ENCODE measurements at regions not wholly inside any gene's neighbourhood (a gene's known extent, or its start where the extent isn't known, plus 50 kb on each side); places are given as distances from the start of the nearest gene placed in this dataset.
"Not testable (repeated sequence)": the region's sequence is repeated elsewhere in the genome, so short reads cannot be mapped to it uniquely, and the experiment has no call there.

- no peaks in the 10 kb centered on the region for H3K4me1 ChIP-seq
- in situ Hi-C loops (cut with MboI; ENCODE audit: low sequenced_read_pairs) = no loop called here
- H3K36me3 ChIP-seq (replicated peaks) = no peaks in the 10 kb centered on the region
- peak; percentile 27 to 31 for DNase-seq (ENCODE audit: low spot score in 2 of 2)
- H3K9me3 ChIP-seq = no peaks in the 10 kb centered on the region
- H3K4me3 ChIP-seq = no peak overlapping the region
- H3K27me3 ChIP-seq (ENCODE audit: low read depth) = peaks cover 3% of the 10 kb centered on the region; the same call in 1 of the 2 replicates
Observed at GRCh38 chr4:77358315-77358928, 201.4 kb downstream of the CCNG2 start.

GRCh38 chr4:77360451-77360850 is 203.4 kb downstream of the CCNG2 start:
- peaks cover 3% of the 10 kb centered on the region; the same call in 1 of the 2 replicates for H3K27me3 ChIP-seq (ENCODE audit: low read depth)
- DNase-seq (ENCODE audit: low spot score in 2 of 2) = no peak
- no peaks in the 10 kb centered on the region for H3K4me1 ChIP-seq
- no peak overlapping the region for H3K4me3 ChIP-seq
- in situ Hi-C loops (cut with MboI; ENCODE audit: low sequenced_read_pairs) = no loop called here
- no peaks in the 10 kb centered on the region for H3K9me3 ChIP-seq
- no peaks in the 10 kb centered on the region for H3K36me3 ChIP-seq (replicated peaks)

- H3K4me3 ChIP-seq; H3K36me3 ChIP-seq (replicated peaks); in situ Hi-C loops (cut with MboI; ENCODE audit: low sequenced_read_pairs); H3K27me3 ChIP-seq (ENCODE audit: low read depth); H3K4me1 ChIP-seq; H3K9me3 ChIP-seq; DNase-seq (ENCODE audit: low spot score in 2 of 2): not testable (repeated sequence)
Observed at GRCh38 chr4:77366876-77367275, 209.9 kb downstream of the CCNG2 start.

GRCh38 chr4:77367638-77368037 is 210.6 kb downstream of the CCNG2 start:
- in situ Hi-C loops (cut with MboI; ENCODE audit: low sequenced_read_pairs) = no loop called here
- DNase-seq (ENCODE audit: low spot score in 2 of 2) = no peak
- Histone ChIP-seq H3K36me3 (replicated peaks) (no peaks in the 10 kb centered on the region), H3K4me3 (no peak overlapping the region), H3K27me3 (ENCODE audit: low read depth) (peaks cover 4% of the 10 kb centered on the region; the same call in 1 of the 2 replicates), H3K9me3 (no peaks in the 10 kb centered on the region), H3K4me1 (no peaks in the 10 kb centered on the region)

- Histone ChIP-seq H3K4me3 (no peak overlapping the region), H3K9me3 (no peaks in the 10 kb centered on the region), H3K27me3 (ENCODE audit: low read depth) (peaks cover 8% of the 10 kb centered on the region), H3K4me1 (no peaks in the 10 kb centered on the region), H3K36me3 (replicated peaks) (no peaks in the 10 kb centered on the region)
- no peak for DNase-seq (ENCODE audit: low spot score in 2 of 2)
- in situ Hi-C loops (cut with MboI; ENCODE audit: low sequenced_read_pairs) = loop anchor here (10.0 kb wide), 1 partner anchor 232 kb away; the partner anchor contains the start of gene CXCL13
Observed at GRCh38 chr4:77372375-77372774, 215.4 kb downstream of the CCNG2 start.

- in situ Hi-C loops (cut with MboI; ENCODE audit: low sequenced_read_pairs) = loop anchor here (10.0 kb wide), 1 partner anchor 229 kb away; the partner anchor contains the start of gene CXCL13
- H3K4me1 ChIP-seq = no peaks in the 10 kb centered on the region
- no peaks in the 10 kb centered on the region for H3K9me3 ChIP-seq
- no peak for DNase-seq (ENCODE audit: low spot score in 2 of 2)
- peaks cover 9% of the 10 kb centered on the region; the same call in 1 of the 2 replicates for H3K27me3 ChIP-seq (ENCODE audit: low read depth)
- H3K36me3 ChIP-seq (replicated peaks) = no peaks in the 10 kb centered on the region
- no peak overlapping the region for H3K4me3 ChIP-seq
Observed at GRCh38 chr4:77375866-77376607, 219.0 kb downstream of the CCNG2 start.

- Histone ChIP-seq H3K27me3 (ENCODE audit: low read depth) (peaks cover 9% of the 10 kb centered on the region; the same call in 1 of the 2 replicates), H3K9me3 (no peaks in the 10 kb centered on the region), H3K4me3 (no peak overlapping the region), H3K36me3 (replicated peaks) (no peaks in the 10 kb centered on the region), H3K4me1 (no peaks in the 10 kb centered on the region)
- in situ Hi-C loops (cut with MboI; ENCODE audit: low sequenced_read_pairs) = loop anchor here (10.0 kb wide), 1 partner anchor 228 kb away; the partner anchor contains the start of gene CXCL13
- no peak for DNase-seq (ENCODE audit: low spot score in 2 of 2)
Observed at GRCh38 chr4:77376788-77377460, 219.9 kb downstream of the CCNG2 start.

- no peak for DNase-seq (ENCODE audit: low spot score in 2 of 2)
- no peak overlapping the region for H3K4me3 ChIP-seq
- no peaks in the 10 kb centered on the region for H3K36me3 ChIP-seq (replicated peaks)
- no peaks in the 10 kb centered on the region for H3K27me3 ChIP-seq (ENCODE audit: low read depth)
- in situ Hi-C loops (cut with MboI; ENCODE audit: low sequenced_read_pairs) = no loop called here
- no peaks in the 10 kb centered on the region for H3K4me1 ChIP-seq
- H3K9me3 ChIP-seq = no peaks in the 10 kb centered on the region
Observed at GRCh38 chr4:77384094-77384493, 221.5 kb upstream of the CXCL13 start.

GRCh38 chr4:77385124-77385969 is 220.3 kb upstream of the CXCL13 start:
- no peaks in the 10 kb centered on the region for H3K4me1 ChIP-seq
- no peaks in the 10 kb centered on the region for H3K9me3 ChIP-seq
- H3K4me3 ChIP-seq = no peak overlapping the region
- no peaks in the 10 kb centered on the region for H3K36me3 ChIP-seq (replicated peaks)
- in situ Hi-C loops (cut with MboI; ENCODE audit: low sequenced_read_pairs) = no loop called here
- peak; percentile 43 to 69 for DNase-seq (ENCODE audit: low spot score in 2 of 2)
- H3K27me3 ChIP-seq (ENCODE audit: low read depth) = no peaks in the 10 kb centered on the region

GRCh38 chr4:77393996-77394395 is 211.6 kb upstream of the CXCL13 start:
- Histone ChIP-seq H3K4me3 (no peak overlapping the region), H3K27me3 (ENCODE audit: low read depth) (0 out of 2 replicates have a peak, but pooled peaks cover 3% of the 10 kb centered on the region), H3K36me3 (replicated peaks) (no peaks in the 10 kb centered on the region), H3K4me1 (no peaks in the 10 kb centered on the region), H3K9me3 (no peaks in the 10 kb centered on the region)
- DNase-seq (ENCODE audit: low spot score in 2 of 2) = no peak
- in situ Hi-C loops (cut with MboI; ENCODE audit: low sequenced_read_pairs) = no loop called here

- Histone ChIP-seq H3K4me1 (no peaks in the 10 kb centered on the region), H3K4me3 (no peak overlapping the region), H3K36me3 (replicated peaks) (no peaks in the 10 kb centered on the region), H3K27me3 (ENCODE audit: low read depth) (0 out of 2 replicates have a peak, but pooled peaks cover 6% of the 10 kb centered on the region), H3K9me3 (no peaks in the 10 kb centered on the region)
- in situ Hi-C loops (cut with MboI; ENCODE audit: low sequenced_read_pairs) = no loop called here
- DNase-seq (ENCODE audit: low spot score in 2 of 2) = no peak
Observed at GRCh38 chr4:77395481-77395880, 210.1 kb upstream of the CXCL13 start.

GRCh38 chr4:77398256-77398655 is 207.4 kb upstream of the CXCL13 start:
- Histone ChIP-seq H3K4me3 (no peak overlapping the region), H3K4me1 (no peaks in the 10 kb centered on the region), H3K36me3 (replicated peaks) (no peaks in the 10 kb centered on the region), H3K27me3 (ENCODE audit: low read depth) (peaks cover 2% of the 10 kb centered on the region; the same call in 1 of the 2 replicates), H3K9me3 (no peaks in the 10 kb centered on the region)
- in situ Hi-C loops (cut with MboI; ENCODE audit: low sequenced_read_pairs) = no loop called here
- DNase-seq (ENCODE audit: low spot score in 2 of 2) = no peak

GRCh38 chr4:77399831-77400230 is 205.8 kb upstream of the CXCL13 start:
- Histone ChIP-seq H3K9me3 (no peaks in the 10 kb centered on the region), H3K27me3 (ENCODE audit: low read depth) (peaks cover 2% of the 10 kb centered on the region; the same call in 1 of the 2 replicates), H3K36me3 (replicated peaks) (no peaks in the 10 kb centered on the region), H3K4me1 (no peaks in the 10 kb centered on the region), H3K4me3 (no peak overlapping the region)
- in situ Hi-C loops (cut with MboI; ENCODE audit: low sequenced_read_pairs) = no loop called here
- DNase-seq (ENCODE audit: low spot score in 2 of 2) = no peak

All from HAP-1 (cell line).